ENCODE measurements at regions not wholly inside any gene's neighbourhood (a gene's known extent, or its start where the extent isn't known, plus 50 kb on each side); places are given as distances from the start of the nearest gene placed in this dataset.
"Not testable (repeated sequence)": the region's sequence is repeated elsewhere in the genome, so short reads cannot be mapped to it uniquely, and the experiment has no call there.

GRCh38 chr6:144359783-144360182 lies 74.6 kb downstream of the UTRN start:
- no peak for DNase-seq (ENCODE audit: low read depth in 4 of 4, low spot score in 1 of 4)

- no peak for DNase-seq (ENCODE audit: low read depth in 4 of 4, low spot score in 1 of 4)
These were observed 75.3 kb downstream of the UTRN start for GRCh38 chr6:144360401-144360800.

- DNase-seq (ENCODE audit: low read depth in 4 of 4, low spot score in 1 of 4): no peak
These were observed 75.9 kb downstream of the UTRN start for GRCh38 chr6:144361016-144361415.

GRCh38 chr6:144362042-144363018 lies 77.2 kb downstream of the UTRN start:
- DNase-seq (ENCODE audit: low read depth in 4 of 4, low spot score in 1 of 4): no peak

- DNase-seq (ENCODE audit: low read depth in 4 of 4, low spot score in 1 of 4): no peak
These were observed 79.1 kb downstream of the UTRN start for GRCh38 chr6:144364208-144364720.

GRCh38 chr6:144364782-144365181 lies 79.6 kb downstream of the UTRN start:
- no peak for DNase-seq (ENCODE audit: low read depth in 4 of 4, low spot score in 1 of 4)

GRCh38 chr6:144365271-144365670 lies 80.1 kb downstream of the UTRN start:
- DNase-seq (ENCODE audit: low read depth in 4 of 4, low spot score in 1 of 4): no peak

- not testable (repeated sequence) for DNase-seq (ENCODE audit: low read depth in 4 of 4, low spot score in 1 of 4)
These were observed 84.6 kb downstream of the UTRN start for GRCh38 chr6:144369696-144370095.

- DNase-seq (ENCODE audit: low read depth in 4 of 4, low spot score in 1 of 4): no peak
These were observed 87.0 kb downstream of the UTRN start for GRCh38 chr6:144372116-144372515.

- no peak for DNase-seq (ENCODE audit: low read depth in 4 of 4, low spot score in 1 of 4)
These were observed 87.8 kb downstream of the UTRN start for GRCh38 chr6:144372611-144373594.

GRCh38 chr6:144374525-144374924 lies 89.4 kb downstream of the UTRN start:
- not testable (repeated sequence) for DNase-seq (ENCODE audit: low read depth in 4 of 4, low spot score in 1 of 4)

- DNase-seq (ENCODE audit: low read depth in 4 of 4, low spot score in 1 of 4): no peak
These were observed 92.6 kb downstream of the UTRN start for GRCh38 chr6:144377586-144378210.

GRCh38 chr6:144378437-144378836 lies 93.3 kb downstream of the UTRN start:
- no peak for DNase-seq (ENCODE audit: low read depth in 4 of 4, low spot score in 1 of 4)

GRCh38 chr6:144379356-144379755 lies 94.2 kb downstream of the UTRN start:
- no peak for DNase-seq (ENCODE audit: low read depth in 4 of 4, low spot score in 1 of 4)

GRCh38 chr6:144381499-144381898 lies 96.4 kb downstream of the UTRN start:
- DNase-seq (ENCODE audit: low read depth in 4 of 4, low spot score in 1 of 4): not testable (repeated sequence)

GRCh38 chr6:144383336-144383735 lies 98.2 kb downstream of the UTRN start:
- no peak for DNase-seq (ENCODE audit: low read depth in 4 of 4, low spot score in 1 of 4)

GRCh38 chr6:144384427-144384826 lies 99.3 kb downstream of the UTRN start:
- DNase-seq (ENCODE audit: low read depth in 4 of 4, low spot score in 1 of 4): no peak

- not testable (repeated sequence) for DNase-seq (ENCODE audit: low read depth in 4 of 4, low spot score in 1 of 4)
These were observed 104.3 kb downstream of the UTRN start for GRCh38 chr6:144389474-144389873.

GRCh38 chr6:144390202-144390601 lies 105.1 kb downstream of the UTRN start:
- no peak for DNase-seq (ENCODE audit: low read depth in 4 of 4, low spot score in 1 of 4)

GRCh38 chr6:144390886-144391285 lies 105.8 kb downstream of the UTRN start:
- no peak for DNase-seq (ENCODE audit: low read depth in 4 of 4, low spot score in 1 of 4)

- no peak for DNase-seq (ENCODE audit: low read depth in 4 of 4, low spot score in 1 of 4)
These were observed 107.4 kb downstream of the UTRN start for GRCh38 chr6:144392536-144392935.

Data from stimulated activated CD4-positive, alpha-beta T cell treated with anti-CD3 and anti-CD28 coated beads, Interleukin-1b, Interleukin-23, amount 100 ng/mL, for 24 hours (primary cell).